ENCODE measurements at regions not wholly inside any gene's neighbourhood (a gene's known extent, or its start where the extent isn't known, plus 50 kb on each side); places are given as distances from the start of the nearest gene placed in this dataset.

DNA sequence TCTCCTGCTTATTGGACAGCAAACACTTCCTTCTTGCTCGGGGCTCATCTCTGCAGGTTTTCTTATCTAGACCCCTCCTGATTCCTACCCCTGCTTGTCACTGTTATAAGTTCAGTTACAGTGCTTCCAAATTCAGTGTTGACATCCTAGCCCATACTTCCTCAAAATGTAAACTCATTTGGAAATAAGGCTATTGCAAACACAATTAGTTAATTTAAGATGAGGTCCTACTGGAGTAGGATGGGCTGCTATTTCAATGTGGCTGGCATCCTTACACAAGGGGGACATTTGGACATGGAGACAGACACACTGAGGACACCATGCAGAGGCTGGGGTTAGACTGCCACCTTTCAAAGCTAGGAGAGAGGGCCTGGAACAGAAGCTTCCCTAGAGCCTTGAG is 85.2 kb upstream of the NPVF start:
- no peaks in the 10 kb centered on the region for H3K27me3 ChIP-seq
- H3K4me3 ChIP-seq, result no peak overlapping the region
- peaks cover 0 to 9% (median 0%) of the 10 kb centered on the region in 3 donors for H3K4me1 ChIP-seq
- no peak overlapping the region for H3K27ac ChIP-seq
- TF ChIP-seq POLR2AphosphoS5 (IDR thresholded peaks at IDR 0.05) (no peak), EP300 (IDR thresholded peaks at IDR 0.05) (no peak), POLR2A (IDR thresholded peaks at IDR 0.05) (no peak)
- TF ChIP-seq, protein P1, sequence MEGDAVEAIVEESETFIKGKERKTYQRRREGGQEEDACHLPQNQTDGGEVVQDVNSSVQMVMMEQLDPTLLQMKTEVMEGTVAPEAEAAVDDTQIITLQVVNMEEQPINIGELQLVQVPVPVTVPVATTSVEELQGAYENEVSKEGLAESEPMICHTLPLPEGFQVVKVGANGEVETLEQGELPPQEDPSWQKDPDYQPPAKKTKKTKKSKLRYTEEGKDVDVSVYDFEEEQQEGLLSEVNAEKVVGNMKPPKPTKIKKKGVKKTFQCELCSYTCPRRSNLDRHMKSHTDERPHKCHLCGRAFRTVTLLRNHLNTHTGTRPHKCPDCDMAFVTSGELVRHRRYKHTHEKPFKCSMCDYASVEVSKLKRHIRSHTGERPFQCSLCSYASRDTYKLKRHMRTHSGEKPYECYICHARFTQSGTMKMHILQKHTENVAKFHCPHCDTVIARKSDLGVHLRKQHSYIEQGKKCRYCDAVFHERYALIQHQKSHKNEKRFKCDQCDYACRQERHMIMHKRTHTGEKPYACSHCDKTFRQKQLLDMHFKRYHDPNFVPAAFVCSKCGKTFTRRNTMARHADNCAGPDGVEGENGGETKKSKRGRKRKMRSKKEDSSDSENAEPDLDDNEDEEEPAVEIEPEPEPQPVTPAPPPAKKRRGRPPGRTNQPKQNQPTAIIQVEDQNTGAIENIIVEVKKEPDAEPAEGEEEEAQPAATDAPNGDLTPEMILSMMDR (IDR thresholded peaks at IDR 0.05), result no peak
- H3K36me3 ChIP-seq, result no peaks in the 10 kb centered on the region
- H3K9me3 ChIP-seq, result no peaks in the 10 kb centered on the region
- 90 to 100% methylated on average over 1 of the region's 1 CpG for WGBS, 2 donors (ENCODE audit: low coverage in 1 of 2)
- no peak for ATAC-seq

DNA sequence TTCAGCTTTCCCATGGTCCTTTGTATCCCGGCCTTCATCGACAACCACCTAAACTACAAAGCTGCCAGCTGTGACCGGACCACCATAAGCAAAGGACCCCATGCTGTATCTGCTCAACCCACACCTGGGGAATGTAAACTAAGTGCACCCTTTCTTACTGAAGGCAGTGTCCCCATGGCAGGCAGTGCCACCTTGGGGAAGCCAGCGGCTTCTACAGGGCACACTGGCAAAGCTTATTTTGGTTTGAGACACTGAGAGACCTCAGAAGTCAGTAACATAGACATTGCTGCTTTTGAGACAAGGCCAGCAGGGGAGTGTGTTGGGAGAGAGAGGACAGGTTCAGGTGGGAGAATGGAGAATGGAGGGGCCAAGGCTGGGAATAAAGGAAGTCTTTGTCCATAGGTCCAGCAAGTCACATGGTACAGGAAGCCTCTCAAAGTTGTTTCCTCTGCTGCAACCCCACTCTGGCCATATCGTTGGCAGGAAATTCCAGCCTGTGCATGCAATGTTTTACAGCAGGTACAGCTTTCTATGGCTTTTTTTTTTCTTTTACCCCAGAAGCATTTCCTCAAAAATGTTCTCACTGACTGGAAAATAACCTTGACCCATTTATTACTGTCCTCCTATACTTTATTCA is 85.9 kb upstream of the NPVF start:
- H3K4me1 ChIP-seq, result peaks cover 0 to 6% (median 0%) of the 10 kb centered on the region in 3 donors
- H3K4me3 ChIP-seq, result no peak overlapping the region
- no peaks in the 10 kb centered on the region for H3K36me3 ChIP-seq
- no peak overlapping the region for H3K27ac ChIP-seq
- no peaks in the 10 kb centered on the region for H3K27me3 ChIP-seq
- H3K9me3 ChIP-seq, result no peaks in the 10 kb centered on the region
- WGBS, 2 donors (ENCODE audit: low coverage in 1 of 2), result 71 to 90% methylated on average over 2 to 4 of the region's 5 CpGs
- ATAC-seq, result no peak
- TF ChIP-seq, protein P1 (IDR thresholded peaks at IDR 0.05), result no peak
- TF ChIP-seq EP300 (IDR thresholded peaks at IDR 0.05) (no peak), POLR2AphosphoS5 (IDR thresholded peaks at IDR 0.05) (no peak), POLR2A (IDR thresholded peaks at IDR 0.05) (no peak)

DNA sequence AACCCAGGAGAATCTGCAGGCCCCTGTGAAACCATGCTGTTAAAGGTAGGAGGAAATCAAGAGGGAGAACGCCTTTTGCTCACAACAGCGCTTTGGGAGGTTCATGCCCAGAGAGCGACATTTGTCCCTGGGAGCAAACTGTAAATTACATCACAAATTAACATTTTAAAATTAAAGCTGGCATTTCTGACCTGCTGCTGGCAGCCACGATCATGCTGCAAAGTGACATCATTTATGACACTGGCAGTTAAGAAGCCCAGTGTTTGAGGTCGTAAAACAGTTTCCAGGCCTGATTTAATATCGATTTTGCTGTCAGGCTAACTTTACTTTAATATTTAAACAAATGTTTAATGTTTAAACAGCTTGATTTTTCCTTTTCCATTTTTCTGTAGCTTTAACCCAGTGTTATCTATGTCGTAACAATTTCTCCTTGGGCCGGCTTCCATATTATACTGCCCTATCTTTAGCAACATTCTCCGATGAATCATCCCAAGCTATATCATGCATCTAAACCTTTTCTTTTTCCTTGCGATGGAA is 86.5 kb upstream of the NPVF start:
- no peak for ATAC-seq

DNA sequence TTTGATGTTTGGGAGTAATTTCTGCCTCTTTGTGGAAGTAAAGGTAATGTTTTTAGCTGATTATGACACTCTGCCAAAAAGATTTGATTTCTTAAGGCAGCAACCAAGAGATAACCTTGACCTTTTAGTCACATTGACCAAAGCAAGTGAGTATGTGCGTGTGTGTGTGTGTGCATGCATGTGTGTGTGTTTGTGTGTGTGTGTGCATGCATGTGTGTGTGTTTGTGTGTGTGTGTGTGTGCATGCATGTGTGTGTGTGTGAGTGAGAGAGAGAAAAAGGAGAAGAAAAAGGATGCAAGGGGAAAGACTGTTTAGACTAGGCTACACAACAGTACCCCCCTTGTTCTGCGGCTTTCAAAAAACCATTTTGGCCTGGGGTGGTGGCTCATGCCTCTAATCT is 88.1 kb upstream of the NPVF start:
- H3K36me3 ChIP-seq, result no peaks in the 10 kb centered on the region
- TF ChIP-seq, protein P1 (IDR thresholded peaks at IDR 0.05), result no peak
- TF ChIP-seq POLR2AphosphoS5 (IDR thresholded peaks at IDR 0.05) (no peak), EP300 (IDR thresholded peaks at IDR 0.05) (no peak), POLR2A (IDR thresholded peaks at IDR 0.05) (no peak)
- no peaks in the 10 kb centered on the region for H3K27me3 ChIP-seq
- peaks cover 0 to 4% (median 0%) of the 10 kb centered on the region in 3 donors for H3K4me1 ChIP-seq
- no peak for ATAC-seq
- no peaks in the 10 kb centered on the region for H3K9me3 ChIP-seq
- no peak overlapping the region for H3K27ac ChIP-seq
- no peak overlapping the region for H3K4me3 ChIP-seq
- 45 to 51% methylated on average over 2 of the region's 2 CpGs for WGBS, 2 donors (ENCODE audit: low coverage in 1 of 2)

More for the DNA sequence above, 86.5 kb upstream of the NPVF start:
- no peak overlapping the region for H3K4me3 ChIP-seq
- H3K27ac ChIP-seq, result no peak overlapping the region
- no peaks in the 10 kb centered on the region for H3K27me3 ChIP-seq
- no peak for TF ChIP-seq POLR2AphosphoS5 (IDR thresholded peaks at IDR 0.05)
- WGBS, 2 donors (ENCODE audit: low coverage in 1 of 2), result 76 to 82% methylated on average over 9 to 10 of the region's 10 CpGs
- no peaks in the 10 kb centered on the region for H3K9me3 ChIP-seq
- H3K4me1 ChIP-seq, result peaks cover 0 to 4% (median 0%) of the 10 kb centered on the region in 3 donors
- H3K36me3 ChIP-seq, result no peaks in the 10 kb centered on the region

DNA sequence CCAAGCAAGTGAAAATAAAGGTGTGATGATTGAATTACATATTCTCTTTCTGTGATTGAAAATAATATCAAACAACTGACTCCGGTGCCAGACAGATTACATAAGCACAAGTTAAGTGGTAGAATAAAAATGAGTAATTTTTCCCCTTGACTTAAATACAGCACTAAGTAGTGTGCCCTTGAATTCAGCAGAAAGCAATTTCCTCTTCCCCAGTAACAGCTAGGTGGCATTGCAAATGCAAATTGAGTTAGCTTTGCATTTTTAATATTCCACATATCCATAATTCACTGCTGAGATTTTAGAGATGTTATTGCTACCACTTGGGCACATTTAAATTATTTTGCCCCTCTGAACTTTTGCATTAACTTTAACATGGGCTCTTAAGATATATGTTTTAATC is 89.8 kb upstream of the NPVF start:
- Histone ChIP-seq H3K27ac (no peak overlapping the region), H3K4me1 (peaks cover 0 to 4% (median 0%) of the 10 kb centered on the region in 3 donors), H3K9me3 (no peaks in the 10 kb centered on the region), H3K27me3 (no peaks in the 10 kb centered on the region), H3K36me3 (no peaks in the 10 kb centered on the region), H3K4me3 (no peak overlapping the region)
- 90 to 100% methylated on average over 1 of the region's 1 CpG for WGBS, 2 donors (ENCODE audit: low coverage in 1 of 2)
- TF ChIP-seq POLR2A (IDR thresholded peaks at IDR 0.05), result no peak
- no peak for ATAC-seq

DNA sequence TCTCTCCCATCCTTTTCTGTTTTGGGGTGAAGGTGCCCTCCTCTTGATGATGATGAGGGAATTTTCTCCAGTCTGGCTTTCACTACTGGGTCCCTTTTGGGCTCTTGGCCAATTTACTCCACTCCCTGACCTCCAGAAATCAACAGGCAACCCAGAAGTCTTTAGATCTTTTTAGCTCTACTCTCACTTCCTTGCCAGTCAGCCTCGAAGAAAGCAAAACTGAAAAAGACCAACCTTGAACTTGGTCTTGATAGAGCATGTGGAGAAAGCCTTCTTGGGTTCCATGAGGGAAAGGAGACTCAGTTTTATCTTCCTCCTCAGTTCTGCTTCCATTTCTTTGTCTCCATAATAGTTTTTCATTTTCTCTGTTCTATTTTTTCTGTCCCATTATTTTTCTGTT is 91.4 kb upstream of the NPVF start:
- WGBS, 2 donors (ENCODE audit: low coverage in 1 of 2), result 65% methylated on average over 1 of the region's 1 CpG; no CpG with 5 or more reads in 1 of the 2 donors
- TF ChIP-seq POLR2AphosphoS5 (IDR thresholded peaks at IDR 0.05) (no peak), EP300 (IDR thresholded peaks at IDR 0.05) (no peak), POLR2A (IDR thresholded peaks at IDR 0.05) (no peak)
- TF ChIP-seq, protein P1 (IDR thresholded peaks at IDR 0.05), result no peak
- no peaks in the 10 kb centered on the region for H3K9me3 ChIP-seq
- peaks cover 0 to 4% (median 0%) of the 10 kb centered on the region in 3 donors for H3K4me1 ChIP-seq
- no peak overlapping the region for H3K4me3 ChIP-seq
- H3K27me3 ChIP-seq, result no peaks in the 10 kb centered on the region
- ATAC-seq, result no peak
- H3K27ac ChIP-seq, result no peak overlapping the region
- no peaks in the 10 kb centered on the region for H3K36me3 ChIP-seq

Measured in gastroesophageal sphincter (tissue), 4 donors.